TTC549 (cell line): ENCODE measurements at regions not wholly inside any gene's neighbourhood (a gene's known extent, or its start where the extent isn't known, plus 50 kb on each side); places are given as distances from the start of the nearest gene placed in this dataset.

Experiments
- FAIRE-seq: peaks from 2 replicates; lab custom pipeline; 2012; peaks lifted over from hg19 to GRCh38; lab: Jason Lieb, UNC

- FAIRE-seq: no peak
These were observed 418.6 kb downstream of the TUSC7 start for GRCh38 chr3:117128133-117128532.

DNA sequence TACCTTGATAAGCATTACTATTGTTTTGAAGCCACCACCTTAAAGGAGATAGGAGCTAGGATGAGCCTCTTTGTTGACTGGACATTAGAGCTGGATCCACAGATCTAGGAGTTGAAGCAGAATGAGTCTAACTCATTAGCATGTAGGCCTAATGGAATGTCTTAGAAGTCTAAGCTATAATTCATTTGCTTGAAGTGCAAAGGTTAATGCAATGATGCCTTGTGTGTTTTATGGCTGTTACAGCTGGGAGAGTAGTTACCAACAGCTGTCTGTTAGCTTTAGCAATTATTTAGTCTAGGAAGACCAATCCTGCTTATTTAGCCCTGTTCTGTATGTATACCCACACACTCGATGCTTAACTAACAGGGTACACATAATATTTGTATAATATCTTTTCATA is 419.3 kb downstream of the TUSC7 start:
- no peak for FAIRE-seq

DNA sequence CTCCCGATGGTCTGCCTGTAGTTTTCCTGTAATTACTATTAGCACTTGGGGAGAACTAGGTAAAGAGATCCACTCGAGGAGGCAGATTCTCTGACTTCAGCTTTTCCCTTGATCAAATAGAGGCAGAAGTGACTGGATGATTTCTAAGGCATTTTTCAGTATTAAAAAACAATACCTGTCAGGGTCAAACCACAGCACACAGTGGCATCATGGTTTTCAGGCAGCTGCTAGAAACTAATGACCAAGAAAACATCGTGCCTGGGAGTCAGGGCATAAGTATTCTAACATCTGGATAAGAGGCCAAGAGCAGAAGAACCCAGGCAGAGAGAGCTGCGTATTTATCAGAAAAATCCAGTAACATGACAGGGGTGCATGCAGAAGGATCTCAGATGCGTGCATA is 419.9 kb downstream of the TUSC7 start:
- FAIRE-seq: no peak

DNA sequence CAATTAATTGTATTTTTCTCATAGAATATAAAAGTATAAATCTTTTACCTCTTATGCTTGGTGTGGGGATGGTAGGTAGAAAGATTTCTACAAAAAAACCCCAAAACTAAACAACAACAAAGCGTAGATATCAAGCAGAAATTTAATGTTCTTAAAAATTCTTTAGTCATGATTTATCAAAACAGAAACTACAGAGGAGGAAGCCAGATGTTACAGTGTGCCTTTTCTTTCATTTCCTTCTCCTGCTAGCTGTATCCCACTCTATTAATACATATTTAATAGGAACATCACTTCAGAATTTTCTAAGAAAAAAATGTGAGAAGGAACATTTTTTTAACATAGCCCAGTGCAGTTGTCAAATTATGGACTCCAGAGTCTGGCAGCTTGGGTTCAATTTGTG is 420.6 kb downstream of the TUSC7 start:
- no peak for FAIRE-seq

- FAIRE-seq: no peak
These were observed 421.7 kb downstream of the TUSC7 start for GRCh38 chr3:117131259-117131658.

DNA sequence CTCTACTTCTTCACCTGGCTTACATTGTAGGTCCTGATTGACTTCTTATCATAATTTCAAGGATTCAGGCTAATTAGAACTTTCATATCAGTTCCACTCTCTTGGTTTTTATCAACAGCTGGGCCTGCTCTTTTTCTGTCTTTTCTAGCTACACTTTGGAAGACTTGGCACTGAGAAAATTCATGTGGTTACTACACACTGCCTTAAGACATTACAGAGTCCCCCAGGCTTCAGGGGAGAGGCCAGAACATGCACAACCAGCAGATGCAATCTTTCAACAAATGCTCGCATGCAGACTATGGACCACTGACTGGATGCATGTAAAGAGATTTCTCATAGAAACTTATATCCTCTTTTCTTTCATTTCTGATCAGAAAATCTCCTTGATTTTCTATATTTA is 423.5 kb downstream of the TUSC7 start:
- no peak for FAIRE-seq

- no peak for FAIRE-seq
These were observed 425.6 kb downstream of the TUSC7 start for GRCh38 chr3:117135207-117135606.

- no peak for FAIRE-seq
These were observed 426.4 kb downstream of the TUSC7 start for GRCh38 chr3:117136003-117136402.

GRCh38 chr3:117137065-117137464 is 427.5 kb downstream of the TUSC7 start:
- no peak for FAIRE-seq

- no peak for FAIRE-seq
These were observed 430.1 kb downstream of the TUSC7 start for GRCh38 chr3:117139681-117140080.

- no peak for FAIRE-seq
These were observed 432.2 kb downstream of the TUSC7 start for GRCh38 chr3:117141812-117142211.

- FAIRE-seq: no peak
These were observed 435.3 kb downstream of the TUSC7 start for GRCh38 chr3:117144853-117145252.

DNA sequence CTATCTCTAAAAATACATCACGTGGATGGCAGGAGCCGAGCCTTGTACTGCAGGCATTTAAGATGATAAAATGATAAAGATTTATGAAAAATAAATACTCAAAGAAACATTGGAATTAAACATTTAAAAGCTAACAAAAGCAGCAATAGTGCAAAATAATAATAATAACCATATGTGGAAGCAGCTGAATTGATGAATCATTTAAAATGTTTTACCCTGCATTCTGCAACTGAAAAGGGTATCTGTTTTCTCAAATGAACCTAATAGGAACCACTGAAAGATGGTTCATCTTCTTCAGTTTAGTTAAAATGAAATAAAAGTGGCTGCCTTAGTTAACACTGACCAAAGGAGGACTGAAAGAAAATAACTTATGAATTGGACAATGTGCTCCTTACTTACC is 436.1 kb downstream of the TUSC7 start:
- no peak for FAIRE-seq

- no peak for FAIRE-seq
These were observed 437.0 kb downstream of the TUSC7 start for GRCh38 chr3:117146571-117146970.

GRCh38 chr3:117149584-117149983 is 440.0 kb downstream of the TUSC7 start:
- no peak for FAIRE-seq

- no peak for FAIRE-seq
These were observed 441.0 kb downstream of the TUSC7 start for GRCh38 chr3:117150628-117151027.

DNA sequence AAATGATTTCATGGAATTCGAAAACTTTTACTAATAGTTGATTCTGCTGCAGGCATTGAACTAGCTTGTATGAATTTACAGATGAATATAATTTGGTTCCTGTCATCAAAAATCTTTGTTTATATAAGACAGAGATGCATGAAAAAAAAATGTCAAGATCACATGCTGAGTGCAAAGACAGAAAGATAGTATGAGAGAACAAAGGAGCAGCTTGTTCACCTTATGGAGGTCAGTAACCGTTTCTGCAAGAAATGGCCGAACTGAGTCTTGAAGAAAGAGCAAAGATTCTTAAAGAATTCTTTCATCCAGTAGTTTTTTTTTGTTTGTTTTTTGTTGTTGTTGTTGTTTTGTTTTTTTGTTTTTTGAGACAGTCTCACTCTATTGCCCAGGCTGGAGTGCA is 450.6 kb downstream of the TUSC7 start:
- no peak for FAIRE-seq

GRCh38 chr3:117161816-117162215 is 452.2 kb downstream of the TUSC7 start:
- no peak for FAIRE-seq

DNA sequence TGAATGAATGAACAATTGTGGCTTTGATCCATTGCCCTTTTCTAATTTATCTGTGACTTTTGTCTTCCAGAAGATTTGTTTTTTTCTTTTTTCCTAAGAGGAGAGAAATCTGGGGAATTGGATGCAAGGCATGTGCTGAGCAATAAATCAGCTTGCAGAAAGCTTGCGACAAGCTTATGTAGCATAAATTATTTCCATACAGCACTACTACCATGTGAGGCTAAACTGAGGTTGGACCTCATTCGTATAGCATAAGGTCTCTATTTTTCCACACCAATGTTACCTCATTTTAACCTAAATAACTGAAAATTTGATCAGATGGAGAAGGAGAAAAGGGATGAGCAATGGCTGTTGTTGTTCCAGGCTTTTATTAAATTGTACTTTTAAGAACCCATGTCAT is 455.6 kb downstream of the TUSC7 start:
- no peak for FAIRE-seq

DNA sequence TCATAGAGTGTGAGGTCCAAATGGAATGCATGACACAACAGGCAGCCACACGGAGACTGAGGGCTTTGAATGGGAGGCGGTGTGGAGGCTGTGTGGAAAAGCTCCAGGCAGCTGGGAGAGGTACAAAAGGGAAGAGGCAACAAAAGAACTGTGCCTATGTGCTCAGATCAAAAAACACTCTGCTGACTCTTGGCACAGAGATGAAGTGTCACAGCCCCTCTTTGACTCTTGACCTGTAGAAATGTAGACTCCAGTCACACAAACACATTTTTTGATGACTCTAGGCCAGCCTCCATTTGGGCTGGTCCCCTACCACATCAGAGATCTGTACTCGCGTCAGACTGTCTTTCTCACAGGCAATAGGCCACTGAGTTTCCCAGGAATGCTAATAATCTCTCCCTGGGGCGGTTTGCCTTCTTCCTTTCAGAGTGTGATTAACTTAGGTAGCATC is 456.0 kb downstream of the TUSC7 start:
- FAIRE-seq: no peak

GRCh38 chr3:117168896-117169295 is 459.3 kb downstream of the TUSC7 start:
- no peak for FAIRE-seq

GRCh38 chr3:117170094-117170493 is 460.5 kb downstream of the TUSC7 start:
- no peak for FAIRE-seq

- FAIRE-seq: no peak
These were observed 461.5 kb downstream of the TUSC7 start for GRCh38 chr3:117171124-117171523.

- no peak for FAIRE-seq
These were observed 462.8 kb downstream of the TUSC7 start for GRCh38 chr3:117172426-117172825.

GRCh38 chr3:117181222-117181621 is 471.6 kb downstream of the TUSC7 start:
- no peak for FAIRE-seq
